GM12873 (cell line): ENCODE measurements at regions not wholly inside any gene's neighbourhood (a gene's known extent, or its start where the extent isn't known, plus 50 kb on each side); places are given as distances from the start of the nearest gene placed in this dataset.

Source experiments
- TF ChIP-seq, protein P1 (sequence below): IDR thresholded peaks from 2 replicates; pipeline ENCODE4 v1.5.1; 2012; ENCODE audit warnings: low read depth, mild to moderate bottlenecking, moderate library complexity, low read length, control low read depth; ENCODE audit not compliant: insufficient read depth; ENCODE audit errors: missing control alignments

DNA sequence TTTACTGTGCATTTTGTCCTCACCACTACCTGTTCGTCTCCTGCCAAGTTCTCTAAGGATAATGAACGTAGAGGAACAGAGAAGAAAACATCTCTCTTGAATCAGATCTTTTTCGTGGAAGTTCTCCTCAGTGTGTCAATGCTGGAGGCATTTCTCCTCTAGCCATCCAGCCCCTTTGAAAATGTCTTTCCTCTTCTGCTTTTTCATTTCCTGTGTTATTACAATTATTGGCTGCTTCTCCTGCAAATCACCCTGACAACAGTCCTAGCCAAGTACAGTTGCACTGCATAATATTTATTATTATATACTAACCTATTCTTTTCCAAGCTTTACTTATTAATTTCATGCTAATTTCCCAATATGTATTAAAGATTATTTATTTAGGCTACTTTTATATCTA is 61.8 kb upstream of the TRPM3 start:
- TF ChIP-seq, protein P1, sequence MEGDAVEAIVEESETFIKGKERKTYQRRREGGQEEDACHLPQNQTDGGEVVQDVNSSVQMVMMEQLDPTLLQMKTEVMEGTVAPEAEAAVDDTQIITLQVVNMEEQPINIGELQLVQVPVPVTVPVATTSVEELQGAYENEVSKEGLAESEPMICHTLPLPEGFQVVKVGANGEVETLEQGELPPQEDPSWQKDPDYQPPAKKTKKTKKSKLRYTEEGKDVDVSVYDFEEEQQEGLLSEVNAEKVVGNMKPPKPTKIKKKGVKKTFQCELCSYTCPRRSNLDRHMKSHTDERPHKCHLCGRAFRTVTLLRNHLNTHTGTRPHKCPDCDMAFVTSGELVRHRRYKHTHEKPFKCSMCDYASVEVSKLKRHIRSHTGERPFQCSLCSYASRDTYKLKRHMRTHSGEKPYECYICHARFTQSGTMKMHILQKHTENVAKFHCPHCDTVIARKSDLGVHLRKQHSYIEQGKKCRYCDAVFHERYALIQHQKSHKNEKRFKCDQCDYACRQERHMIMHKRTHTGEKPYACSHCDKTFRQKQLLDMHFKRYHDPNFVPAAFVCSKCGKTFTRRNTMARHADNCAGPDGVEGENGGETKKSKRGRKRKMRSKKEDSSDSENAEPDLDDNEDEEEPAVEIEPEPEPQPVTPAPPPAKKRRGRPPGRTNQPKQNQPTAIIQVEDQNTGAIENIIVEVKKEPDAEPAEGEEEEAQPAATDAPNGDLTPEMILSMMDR, result no peak

DNA sequence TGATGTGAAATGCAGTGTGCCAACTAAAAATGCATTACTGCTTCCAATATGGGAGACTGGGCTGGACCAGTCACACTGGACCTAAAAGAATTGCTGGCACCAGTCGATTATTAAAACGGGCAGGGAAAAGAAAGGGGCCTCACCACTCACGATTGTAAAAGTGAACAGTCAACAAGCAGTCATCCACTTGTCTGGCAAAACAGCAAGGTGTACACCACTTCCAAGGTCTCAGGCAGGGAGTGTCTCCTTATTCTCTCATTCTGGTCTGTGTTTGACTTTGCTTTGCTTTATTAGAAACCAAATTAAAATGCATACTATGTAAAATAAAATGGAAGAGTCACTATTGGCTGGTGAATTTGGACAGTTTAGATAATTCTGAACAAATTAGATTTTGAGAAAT is 57.8 kb upstream of the TRPM3 start:
- TF ChIP-seq, protein P1, result no peak

DNA sequence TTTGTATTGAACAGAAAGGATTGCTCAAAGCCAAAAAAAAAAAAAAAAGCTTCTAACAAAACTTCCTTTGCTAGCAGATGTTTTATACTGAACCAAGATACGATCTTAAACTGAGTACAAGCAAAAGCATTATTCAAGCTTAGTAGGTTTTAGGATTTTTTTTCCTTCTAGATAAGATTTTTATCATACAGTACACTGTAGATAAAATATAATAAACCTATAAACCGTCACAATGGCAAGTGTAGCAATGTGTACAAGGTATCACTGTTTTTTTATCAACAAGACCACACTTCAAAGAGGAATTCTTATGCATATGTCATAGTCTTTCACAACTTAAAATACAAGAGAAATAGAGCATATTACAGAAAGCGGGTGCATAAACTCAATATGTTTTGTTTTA is 56.5 kb upstream of the TRPM3 start:
- TF ChIP-seq, protein P1, result no peak

DNA sequence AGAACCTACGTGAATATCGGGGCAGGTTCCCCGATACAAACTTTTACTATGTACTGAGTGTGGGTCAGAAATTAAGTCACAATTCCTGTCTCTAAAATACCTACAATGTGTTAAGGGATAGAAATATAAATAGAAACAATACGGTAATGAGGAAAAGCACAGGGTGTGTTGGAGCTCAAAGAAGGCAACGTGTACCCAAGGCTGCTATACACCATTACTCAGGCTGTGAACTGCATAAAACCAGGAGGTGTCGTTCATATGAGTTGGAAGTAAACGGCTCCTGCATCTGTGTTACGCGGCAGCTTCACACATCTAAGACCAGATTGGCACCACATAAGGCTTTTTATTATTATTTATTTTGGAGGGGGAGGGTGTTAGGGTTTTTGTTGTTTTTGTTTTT is 50.1 kb upstream of the TRPM3 start:
- TF ChIP-seq, protein P1, result no peak
